ENCODE measurements at regions not wholly inside any gene's neighbourhood (a gene's known extent, or its start where the extent isn't known, plus 50 kb on each side); places are given as distances from the start of the nearest gene placed in this dataset.
"Not testable (repeated sequence)": the region's sequence is repeated elsewhere in the genome, so short reads cannot be mapped to it uniquely, and the experiment has no call there.

DNA sequence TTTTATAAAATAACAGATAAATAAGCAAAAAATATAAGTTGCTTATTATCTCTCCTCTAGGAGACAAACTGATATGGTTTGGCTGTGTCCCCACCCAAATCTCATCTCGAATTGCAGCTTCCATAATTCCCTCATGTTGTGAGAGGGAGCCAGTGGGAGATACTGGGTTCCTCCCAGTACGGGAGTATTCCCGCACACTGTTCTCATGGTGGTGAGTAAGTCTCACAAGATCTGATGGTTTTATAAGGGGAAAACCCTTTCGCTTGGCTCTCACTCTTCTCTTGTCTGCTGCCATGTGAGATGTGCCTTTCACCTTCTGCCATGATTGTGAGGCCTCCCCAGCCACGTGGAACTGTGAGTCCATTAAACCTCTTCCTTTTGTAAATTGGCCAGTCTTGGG is 204.3 kb downstream of the RPS24 start:
- TF ChIP-seq, protein P1, sequence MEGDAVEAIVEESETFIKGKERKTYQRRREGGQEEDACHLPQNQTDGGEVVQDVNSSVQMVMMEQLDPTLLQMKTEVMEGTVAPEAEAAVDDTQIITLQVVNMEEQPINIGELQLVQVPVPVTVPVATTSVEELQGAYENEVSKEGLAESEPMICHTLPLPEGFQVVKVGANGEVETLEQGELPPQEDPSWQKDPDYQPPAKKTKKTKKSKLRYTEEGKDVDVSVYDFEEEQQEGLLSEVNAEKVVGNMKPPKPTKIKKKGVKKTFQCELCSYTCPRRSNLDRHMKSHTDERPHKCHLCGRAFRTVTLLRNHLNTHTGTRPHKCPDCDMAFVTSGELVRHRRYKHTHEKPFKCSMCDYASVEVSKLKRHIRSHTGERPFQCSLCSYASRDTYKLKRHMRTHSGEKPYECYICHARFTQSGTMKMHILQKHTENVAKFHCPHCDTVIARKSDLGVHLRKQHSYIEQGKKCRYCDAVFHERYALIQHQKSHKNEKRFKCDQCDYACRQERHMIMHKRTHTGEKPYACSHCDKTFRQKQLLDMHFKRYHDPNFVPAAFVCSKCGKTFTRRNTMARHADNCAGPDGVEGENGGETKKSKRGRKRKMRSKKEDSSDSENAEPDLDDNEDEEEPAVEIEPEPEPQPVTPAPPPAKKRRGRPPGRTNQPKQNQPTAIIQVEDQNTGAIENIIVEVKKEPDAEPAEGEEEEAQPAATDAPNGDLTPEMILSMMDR (IDR thresholded peaks at IDR 0.05): not testable (repeated sequence)
- not testable (repeated sequence) for TF ChIP-seq POLR2A (IDR thresholded peaks at IDR 0.05)
